ENCODE measurements at regions not wholly inside any gene's neighbourhood (a gene's known extent, or its start where the extent isn't known, plus 50 kb on each side); places are given as distances from the start of the nearest gene placed in this dataset.

DNA sequence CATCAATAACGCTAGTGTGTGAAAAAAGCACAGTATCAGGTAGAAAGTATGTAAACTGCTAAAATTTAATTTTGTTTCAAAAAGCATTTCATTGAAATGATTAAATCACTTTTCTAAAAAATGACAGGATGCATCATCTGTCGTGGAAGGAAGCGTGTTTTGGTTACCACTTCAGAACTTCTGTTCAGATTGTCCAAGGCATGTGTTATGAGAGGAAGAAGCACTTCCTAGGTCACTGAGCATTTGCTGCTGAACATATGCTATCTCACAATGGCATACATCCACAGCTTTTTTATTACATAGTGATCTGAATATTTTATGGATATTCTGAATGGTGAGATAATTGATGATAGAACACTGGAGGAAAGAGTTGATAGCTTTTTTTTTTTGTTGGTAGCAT lies 737.5 kb downstream of the SATB2 start:
- CTCF ChIA-PET = interaction anchor here (0.6 kb wide), 1 partner anchor 768 kb away, joined by 8 read pairs; no protein-coding TSS in a partner anchor
- Histone ChIP-seq H3K9me3 (ENCODE audit: control insufficient read depth, insufficient read depth, low read length) (no peaks in the 10 kb centered on the region), H3K27me3 (ENCODE audit: control insufficient read depth, insufficient read depth, low read length) (no peaks in the 10 kb centered on the region), H3K27ac (ENCODE audit: low read depth, low read length) (no peak overlapping the region), H3K4me3 (ENCODE audit: low read depth, low read length) (no peak overlapping the region)
- no peak for DNase-seq (ENCODE audit: low read depth, low spot score)
- TF ChIP-seq, protein P1, sequence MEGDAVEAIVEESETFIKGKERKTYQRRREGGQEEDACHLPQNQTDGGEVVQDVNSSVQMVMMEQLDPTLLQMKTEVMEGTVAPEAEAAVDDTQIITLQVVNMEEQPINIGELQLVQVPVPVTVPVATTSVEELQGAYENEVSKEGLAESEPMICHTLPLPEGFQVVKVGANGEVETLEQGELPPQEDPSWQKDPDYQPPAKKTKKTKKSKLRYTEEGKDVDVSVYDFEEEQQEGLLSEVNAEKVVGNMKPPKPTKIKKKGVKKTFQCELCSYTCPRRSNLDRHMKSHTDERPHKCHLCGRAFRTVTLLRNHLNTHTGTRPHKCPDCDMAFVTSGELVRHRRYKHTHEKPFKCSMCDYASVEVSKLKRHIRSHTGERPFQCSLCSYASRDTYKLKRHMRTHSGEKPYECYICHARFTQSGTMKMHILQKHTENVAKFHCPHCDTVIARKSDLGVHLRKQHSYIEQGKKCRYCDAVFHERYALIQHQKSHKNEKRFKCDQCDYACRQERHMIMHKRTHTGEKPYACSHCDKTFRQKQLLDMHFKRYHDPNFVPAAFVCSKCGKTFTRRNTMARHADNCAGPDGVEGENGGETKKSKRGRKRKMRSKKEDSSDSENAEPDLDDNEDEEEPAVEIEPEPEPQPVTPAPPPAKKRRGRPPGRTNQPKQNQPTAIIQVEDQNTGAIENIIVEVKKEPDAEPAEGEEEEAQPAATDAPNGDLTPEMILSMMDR (IDR thresholded peaks at IDR 0.05; ENCODE audit: low read depth, low read length) = no peak
- POLR2A ChIA-PET = no interaction called here

DNA sequence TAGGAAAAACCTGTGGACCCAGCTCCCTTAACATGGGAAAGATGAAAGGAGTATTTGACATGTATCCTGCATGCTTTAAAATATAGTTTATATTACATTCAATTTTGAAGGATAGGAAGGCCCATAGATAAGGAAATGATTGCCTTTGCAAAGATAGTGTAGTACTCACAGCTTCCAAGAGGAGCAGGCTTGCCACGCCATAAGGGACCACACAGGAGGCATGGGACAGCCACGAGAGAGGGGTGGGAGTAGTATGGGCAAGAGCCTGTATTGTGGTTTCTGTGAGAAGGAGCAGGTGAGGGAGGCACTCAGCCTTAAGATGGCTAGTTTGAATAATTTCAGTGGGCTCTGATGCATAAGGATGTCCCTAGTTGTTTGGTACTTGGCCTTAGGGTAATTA lies 740.3 kb downstream of the SATB2 start:
- ChIA-PET POLR2A (no interaction called here), CTCF (no interaction called here)
- Histone ChIP-seq H3K9me3 (ENCODE audit: control insufficient read depth, insufficient read depth, low read length) (no peaks in the 10 kb centered on the region), H3K27me3 (ENCODE audit: control insufficient read depth, insufficient read depth, low read length) (no peaks in the 10 kb centered on the region), H3K4me3 (ENCODE audit: low read depth, low read length) (no peak overlapping the region), H3K27ac (ENCODE audit: low read depth, low read length) (no peak overlapping the region)
- TF ChIP-seq, protein P1 (IDR thresholded peaks at IDR 0.05; ENCODE audit: low read depth, low read length) = no peak
- DNase-seq (ENCODE audit: low read depth, low spot score) = no peak

DNA sequence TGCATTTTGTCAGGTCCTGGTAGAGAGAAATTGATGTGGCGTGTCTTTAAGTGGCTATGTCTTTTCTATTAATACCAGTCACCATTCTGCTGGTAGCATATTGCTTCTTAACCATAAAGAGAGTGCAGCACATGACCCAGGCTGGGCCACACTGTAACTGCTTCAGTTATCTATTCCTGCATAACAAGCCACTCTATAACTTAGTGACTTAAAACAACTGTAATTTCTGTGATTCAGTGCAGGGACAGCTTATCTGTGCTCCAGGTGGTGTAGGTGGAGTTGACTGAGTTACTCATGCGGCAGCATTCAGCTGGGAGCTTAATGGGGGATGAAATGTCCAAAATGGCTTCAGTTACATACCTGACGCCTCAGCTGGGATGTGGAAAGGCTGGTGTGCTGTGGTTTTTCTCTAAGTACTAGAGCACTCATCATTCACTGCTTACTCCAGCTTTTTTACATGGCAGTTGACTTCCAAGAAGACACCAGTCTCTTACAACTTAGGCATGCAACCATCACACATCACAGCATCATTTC lies 742.4 kb downstream of the SATB2 start:
- CTCF ChIA-PET = no interaction called here
- POLR2A ChIA-PET = no interaction called here
- Histone ChIP-seq H3K4me3 (ENCODE audit: low read depth, low read length) (no peak overlapping the region), H3K27ac (ENCODE audit: low read depth, low read length) (no peak overlapping the region), H3K9me3 (ENCODE audit: control insufficient read depth, insufficient read depth, low read length) (no peaks in the 10 kb centered on the region), H3K27me3 (ENCODE audit: control insufficient read depth, insufficient read depth, low read length) (no peaks in the 10 kb centered on the region)
- DNase-seq (ENCODE audit: low read depth, low spot score) = no peak
- TF ChIP-seq, protein P1 (IDR thresholded peaks at IDR 0.05; ENCODE audit: low read depth, low read length) = no peak

DNA sequence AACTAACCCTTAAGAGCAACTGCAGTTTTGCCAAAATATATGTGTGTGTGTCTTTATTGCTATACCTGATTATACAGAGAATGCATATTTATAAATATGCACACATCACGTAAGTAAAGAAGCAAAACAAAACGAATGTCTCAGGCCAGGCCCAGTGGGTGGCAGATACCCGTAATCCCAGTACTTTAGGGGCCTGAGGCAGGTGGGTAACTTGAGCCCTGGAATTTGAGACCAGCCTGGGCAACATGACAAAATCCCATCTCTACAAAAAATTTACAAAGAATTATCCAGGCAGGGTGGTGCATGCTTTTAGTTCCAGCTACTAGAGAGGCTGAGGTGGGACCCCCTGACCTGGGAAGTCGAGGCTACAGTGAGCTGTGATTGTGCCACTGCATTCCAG lies 745.3 kb downstream of the SATB2 start:
- ChIA-PET CTCF (no interaction called here), POLR2A (no interaction called here)
- TF ChIP-seq, protein P1 (IDR thresholded peaks at IDR 0.05; ENCODE audit: low read depth, low read length) = no peak
- Histone ChIP-seq H3K9me3 (ENCODE audit: control insufficient read depth, insufficient read depth, low read length) (no peaks in the 10 kb centered on the region), H3K27ac (ENCODE audit: low read depth, low read length) (no peak overlapping the region), H3K27me3 (ENCODE audit: control insufficient read depth, insufficient read depth, low read length) (no peaks in the 10 kb centered on the region), H3K4me3 (ENCODE audit: low read depth, low read length) (no peak overlapping the region)
- no peak for DNase-seq (ENCODE audit: low read depth, low spot score)

DNA sequence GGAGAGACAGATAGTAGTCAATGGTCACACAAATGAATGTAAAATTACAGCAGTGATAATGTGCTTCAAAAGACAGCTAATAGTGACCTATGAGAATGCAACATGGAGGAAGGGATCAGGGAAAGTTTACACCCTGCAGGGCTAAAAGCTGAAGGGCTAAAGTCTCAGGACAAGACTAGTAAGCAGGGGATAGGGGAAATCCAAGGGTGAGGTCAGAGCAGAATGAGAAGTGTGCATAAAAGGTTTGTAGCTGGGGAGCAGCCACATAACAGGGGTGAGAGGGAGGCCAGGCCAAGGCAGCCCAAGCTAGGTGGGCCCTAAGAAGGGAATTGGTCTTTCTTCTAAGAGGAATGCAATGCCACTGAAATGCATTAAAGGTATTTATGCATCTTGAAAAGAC lies 746.3 kb downstream of the SATB2 start:
- TF ChIP-seq, protein P1 (IDR thresholded peaks at IDR 0.05; ENCODE audit: low read depth, low read length) = no peak
- H3K9me3 ChIP-seq (ENCODE audit: control insufficient read depth, insufficient read depth, low read length) = no peaks in the 10 kb centered on the region
- ChIA-PET POLR2A (no interaction called here), CTCF (no interaction called here)
- H3K27me3 ChIP-seq (ENCODE audit: control insufficient read depth, insufficient read depth, low read length) = no peaks in the 10 kb centered on the region
- no peak for DNase-seq (ENCODE audit: low read depth, low spot score)
- H3K27ac ChIP-seq (ENCODE audit: low read depth, low read length) = no peak overlapping the region
- no peak overlapping the region for H3K4me3 ChIP-seq (ENCODE audit: low read depth, low read length)

All from AG04450 (cell line).